ENCODE measurements at regions not wholly inside any gene's neighbourhood (a gene's known extent, or its start where the extent isn't known, plus 50 kb on each side); places are given as distances from the start of the nearest gene placed in this dataset.

- in situ Hi-C loops (cut with MboI; ENCODE audit: low pct_ligation_motif_present in 1 of 4, low pct_unique_long_range_greater_than_20kb in 1 of 4, low sequenced_read_pairs in 3 of 4): no loop called here
- DNase-seq: no peak
- Histone ChIP-seq H3K9me3 (no peaks in the 10 kb centered on the region), H3K4me3 (no peak overlapping the region), H3K4me1 (no peaks in the 10 kb centered on the region), H3K27ac (no peak overlapping the region), H3K36me3 (no peaks in the 10 kb centered on the region), H3K27me3 (no peaks in the 10 kb centered on the region)
- TF ChIP-seq EP300 (IDR thresholded peaks at IDR 0.05; ENCODE audit: low read depth): no peak
- TF ChIP-seq CTCF (IDR thresholded peaks at IDR 0.05): no peak
- no peak for TF ChIP-seq POLR2A (IDR thresholded peaks at IDR 0.05)
- TF ChIP-seq POLR2AphosphoS5 (IDR thresholded peaks at IDR 0.05): no peak
- intact Hi-C loops (cut with DNase I; ENCODE audit: low total_unique reads): no loop called here
- WGBS, 2 donors (ENCODE audit: low coverage in 1 of 2): 60 to 68% methylated on average over 2 of the region's 2 CpGs
Observed at GRCh38 chr20:56060486-56060885, 55.2 kb upstream of the CBLN4 start.

DNA sequence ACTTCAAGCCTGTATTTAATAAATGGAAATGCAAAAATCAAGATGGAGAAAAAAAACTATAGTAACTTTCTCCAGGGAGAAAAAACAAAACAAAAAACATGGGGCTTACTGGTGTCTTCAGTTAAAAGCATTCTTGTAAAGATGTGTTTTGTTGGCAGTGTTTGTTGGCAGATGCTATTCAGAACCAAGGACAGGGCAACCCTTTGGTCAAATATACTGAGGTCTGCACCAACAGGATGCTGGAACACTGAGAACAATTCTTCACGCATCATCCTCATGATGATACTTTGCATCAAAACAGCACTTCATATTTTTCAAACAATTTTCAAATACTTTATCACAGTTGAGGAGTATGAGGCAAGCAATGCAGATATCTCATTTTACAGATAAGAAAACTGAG is 63.7 kb upstream of the CBLN4 start:
- 83% methylated on average over 1 of the region's 1 CpG; no CpG with 5 or more reads in 1 of the 2 donors for WGBS, 2 donors (ENCODE audit: low coverage in 1 of 2)
- no peaks in the 10 kb centered on the region for H3K9me3 ChIP-seq
- intact Hi-C loops (cut with DNase I; ENCODE audit: low total_unique reads): no loop called here

DNA sequence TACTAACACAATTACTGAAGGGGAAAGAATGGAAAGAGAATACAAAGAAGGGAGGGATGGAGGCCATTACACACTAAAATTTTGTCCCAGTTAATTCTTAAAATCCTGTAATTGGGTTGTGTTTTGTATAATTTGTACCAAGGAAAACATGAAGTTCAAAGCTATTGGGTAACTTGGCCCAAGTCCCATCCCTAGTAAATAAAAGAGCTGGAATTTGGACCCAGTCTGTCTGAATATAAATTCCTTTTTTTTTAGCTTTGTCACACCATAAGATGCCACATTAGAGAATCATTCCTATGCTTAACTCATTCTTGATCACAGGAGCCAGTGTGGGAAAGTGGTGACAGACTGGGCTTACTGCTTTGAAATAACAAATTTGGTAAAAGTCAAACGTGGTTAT is 66.8 kb upstream of the CBLN4 start:
- TF ChIP-seq CTCF (IDR thresholded peaks at IDR 0.05) (no peak), POLR2AphosphoS5 (IDR thresholded peaks at IDR 0.05) (no peak), EP300 (IDR thresholded peaks at IDR 0.05; ENCODE audit: low read depth) (no peak), POLR2A (IDR thresholded peaks at IDR 0.05) (no peak)
- WGBS, 2 donors (ENCODE audit: low coverage in 1 of 2): 29 to 57% methylated on average over 1 of the region's 1 CpG
- intact Hi-C loops (cut with DNase I; ENCODE audit: low total_unique reads) (no loop called here), in situ Hi-C loops (cut with MboI; ENCODE audit: low pct_ligation_motif_present in 1 of 4, low pct_unique_long_range_greater_than_20kb in 1 of 4, low sequenced_read_pairs in 3 of 4) (no loop called here)
- Histone ChIP-seq H3K36me3 (no peaks in the 10 kb centered on the region), H3K4me3 (no peak overlapping the region), H3K27ac (no peak overlapping the region), H3K4me1 (no peaks in the 10 kb centered on the region), H3K9me3 (no peaks in the 10 kb centered on the region), H3K27me3 (no peaks in the 10 kb centered on the region)
- DNase-seq: no peak

More for the DNA sequence above, 63.7 kb upstream of the CBLN4 start:
- no peak for DNase-seq
- no peaks in the 10 kb centered on the region for H3K36me3 ChIP-seq
- TF ChIP-seq CTCF (IDR thresholded peaks at IDR 0.05) (no peak), EP300 (IDR thresholded peaks at IDR 0.05; ENCODE audit: low read depth) (no peak), POLR2A (IDR thresholded peaks at IDR 0.05) (no peak), POLR2AphosphoS5 (IDR thresholded peaks at IDR 0.05) (no peak)
- in situ Hi-C loops (cut with MboI; ENCODE audit: low pct_ligation_motif_present in 1 of 4, low pct_unique_long_range_greater_than_20kb in 1 of 4, low sequenced_read_pairs in 3 of 4): no loop called here
- no peak overlapping the region for H3K27ac ChIP-seq
- H3K4me1 ChIP-seq: no peaks in the 10 kb centered on the region
- H3K27me3 ChIP-seq: no peaks in the 10 kb centered on the region
- no peak overlapping the region for H3K4me3 ChIP-seq

GRCh38 chr20:56088375-56088774 is 83.1 kb upstream of the CBLN4 start:
- TF ChIP-seq EP300 (IDR thresholded peaks at IDR 0.05; ENCODE audit: low read depth): no peak
- no peak for TF ChIP-seq POLR2AphosphoS5 (IDR thresholded peaks at IDR 0.05)
- TF ChIP-seq POLR2A (IDR thresholded peaks at IDR 0.05): no peak
- no peak for TF ChIP-seq CTCF (IDR thresholded peaks at IDR 0.05)
- intact Hi-C loops (cut with DNase I; ENCODE audit: low total_unique reads): no loop called here
- no peak for DNase-seq
- in situ Hi-C loops (cut with MboI; ENCODE audit: low pct_ligation_motif_present in 1 of 4, low pct_unique_long_range_greater_than_20kb in 1 of 4, low sequenced_read_pairs in 3 of 4): no loop called here
- Histone ChIP-seq H3K27me3 (no peaks in the 10 kb centered on the region), H3K36me3 (no peaks in the 10 kb centered on the region), H3K4me3 (no peak overlapping the region), H3K4me1 (no peaks in the 10 kb centered on the region), H3K9me3 (no peaks in the 10 kb centered on the region), H3K27ac (no peak overlapping the region)
- 52 to 67% methylated on average over 3 to 4 of the region's 4 CpGs for WGBS, 2 donors (ENCODE audit: low coverage in 1 of 2)

Data from transverse colon (tissue), 4 donors.